HCT116 (cell line): ENCODE measurements at regions not wholly inside any gene's neighbourhood (a gene's known extent, or its start where the extent isn't known, plus 50 kb on each side); places are given as distances from the start of the nearest gene placed in this dataset.
"Not testable (repeated sequence)": the region's sequence is repeated elsewhere in the genome, so short reads cannot be mapped to it uniquely, and the experiment has no call there.

ENCODE experiments used
- CEBPB ChIP-seq: IDR thresholded peaks from 2 replicates; pipeline ENCODE4 v1.6.1; 2012; ENCODE audit warnings: low read depth
- EZH2 ChIP-seq: fragments of 200-600 bp; sonication (generic); IDR thresholded peaks from 2 replicates; pipeline ENCODE4 v1.6.1; 2017; ENCODE audit warnings: antibody characterized with exemption, mixed run types
- EZH2phosphoT487 ChIP-seq: fragments of 200-600 bp; IDR thresholded peaks from 2 replicates; pipeline ENCODE4 v1.6.1; 2018; ENCODE audit warnings: antibody characterized with exemption, borderline replicate concordance
- MAX ChIP-seq: IDR thresholded peaks from 2 replicates; pipeline ENCODE4 v1.6.1; 2012
- POLR2A ChIP-seq: IDR thresholded peaks from 2 replicates; pipeline ENCODE4 v1.7.0; 2011; ENCODE audit warnings: borderline replicate concordance; ENCODE audit not compliant: insufficient read depth, insufficient read length; ENCODE audit errors: extremely low read depth
- POLR2AphosphoS5 ChIP-seq: IDR thresholded peaks from 2 replicates; pipeline ENCODE4 v1.6.1; 2011; ENCODE audit warnings: mild to moderate bottlenecking, low read depth, low read length, moderate library complexity
- REST ChIP-seq: IDR thresholded peaks from 2 replicates; pipeline ENCODE4 v1.6.1; 2012; ENCODE audit warnings: low read depth
- SP1 ChIP-seq: IDR thresholded peaks from 2 replicates; pipeline ENCODE4 v1.6.1; 2012; ENCODE audit warnings: low read depth
- TCF7L2 ChIP-seq: IDR thresholded peaks from 2 replicates; pipeline ENCODE4 v1.7.0; 2011; ENCODE audit warnings: borderline replicate concordance, inconsistent platforms; ENCODE audit not compliant: insufficient read depth, insufficient read length; ENCODE audit errors: extremely low read depth
- YY1 ChIP-seq: IDR thresholded peaks from 2 replicates; pipeline ENCODE4 v1.6.1; 2011; ENCODE audit warnings: low read length, low read depth, moderate library complexity, mild to moderate bottlenecking; ENCODE audit not compliant: insufficient replicate concordance; ENCODE audit errors: extremely low read depth
- ZFX ChIP-seq: fragments of 450-650 bp; IDR thresholded peaks from 2 replicates; pipeline ENCODE4 v1.6.1; 2017
- ZNF274 ChIP-seq: fragments of 200-500 bp; sonication (Bioruptor generic); IDR thresholded peaks from 2 replicates; pipeline ENCODE4 v1.6.1; 2014; ENCODE audit warnings: mild to moderate bottlenecking, low read depth, low read length, inconsistent platforms
- TF ChIP-seq, protein P1 (sequence below), 3 experiments: fragments of 200-600 bp in 1 of 3; sonication (generic) in 1 of 3; IDR thresholded peaks in 2 of 3; conservative IDR thresholded peaks in 1 of 3; 2 replicates each; pipeline ENCODE4 v1.5.1; 2012 to 2017; ENCODE audit warnings: low read depth in 2 of 3, low read length in 2 of 3, antibody characterized with exemption in 1 of 3, borderline replicate concordance in 1 of 3, control low read depth in 1 of 3, mild to moderate bottlenecking in 1 of 3, mixed read lengths in 1 of 3, mixed run types in 1 of 3, moderate library complexity in 1 of 3; ENCODE audit not compliant: insufficient read depth in 1 of 3
- TF ChIP-seq, protein P2 (sequence below): IDR thresholded peaks from 2 replicates; pipeline ENCODE4 v1.6.1; 2012

DNA sequence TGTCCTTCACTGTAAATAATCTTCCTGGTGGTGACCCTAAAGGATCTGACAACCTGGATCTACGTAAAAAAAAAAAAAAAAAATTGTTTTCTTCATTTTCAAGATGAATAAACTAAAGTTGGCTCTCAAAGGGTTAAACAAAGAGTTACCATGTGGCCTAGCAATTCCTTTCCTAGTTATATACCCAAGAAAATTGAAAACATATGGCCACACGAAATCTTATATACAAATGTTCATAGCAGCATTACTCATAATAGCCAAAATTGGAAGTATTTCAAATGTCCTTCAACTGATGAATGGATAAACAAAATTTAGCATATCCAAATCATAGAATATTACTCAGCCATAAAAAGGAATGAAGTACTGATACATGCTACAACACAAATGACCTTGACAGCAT, 145.3 kb upstream of the NBPF9 start:
- not testable (repeated sequence) for TF ChIP-seq ZFX, EZH2phosphoT487, EZH2, YY1, CEBPB, SP1, POLR2A, TCF7L2, MAX, POLR2AphosphoS5, REST, ZNF274
- TF ChIP-seq, protein P1, sequence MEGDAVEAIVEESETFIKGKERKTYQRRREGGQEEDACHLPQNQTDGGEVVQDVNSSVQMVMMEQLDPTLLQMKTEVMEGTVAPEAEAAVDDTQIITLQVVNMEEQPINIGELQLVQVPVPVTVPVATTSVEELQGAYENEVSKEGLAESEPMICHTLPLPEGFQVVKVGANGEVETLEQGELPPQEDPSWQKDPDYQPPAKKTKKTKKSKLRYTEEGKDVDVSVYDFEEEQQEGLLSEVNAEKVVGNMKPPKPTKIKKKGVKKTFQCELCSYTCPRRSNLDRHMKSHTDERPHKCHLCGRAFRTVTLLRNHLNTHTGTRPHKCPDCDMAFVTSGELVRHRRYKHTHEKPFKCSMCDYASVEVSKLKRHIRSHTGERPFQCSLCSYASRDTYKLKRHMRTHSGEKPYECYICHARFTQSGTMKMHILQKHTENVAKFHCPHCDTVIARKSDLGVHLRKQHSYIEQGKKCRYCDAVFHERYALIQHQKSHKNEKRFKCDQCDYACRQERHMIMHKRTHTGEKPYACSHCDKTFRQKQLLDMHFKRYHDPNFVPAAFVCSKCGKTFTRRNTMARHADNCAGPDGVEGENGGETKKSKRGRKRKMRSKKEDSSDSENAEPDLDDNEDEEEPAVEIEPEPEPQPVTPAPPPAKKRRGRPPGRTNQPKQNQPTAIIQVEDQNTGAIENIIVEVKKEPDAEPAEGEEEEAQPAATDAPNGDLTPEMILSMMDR (IDR thresholded peaks at IDR 0.05 in 2 of 3, conservative IDR thresholded peaks at IDR 0.05 in 1 of 3; ENCODE audit: borderline replicate concordance in 1 of 3, insufficient read depth in 1 of 3, low read depth in 2 of 3, low read length in 2 of 3): not testable (repeated sequence)
- TF ChIP-seq, protein P2, sequence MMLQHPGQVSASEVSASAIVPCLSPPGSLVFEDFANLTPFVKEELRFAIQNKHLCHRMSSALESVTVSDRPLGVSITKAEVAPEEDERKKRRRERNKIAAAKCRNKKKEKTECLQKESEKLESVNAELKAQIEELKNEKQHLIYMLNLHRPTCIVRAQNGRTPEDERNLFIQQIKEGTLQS: not testable (repeated sequence)
